Activated T-cell treated with anti-CD3 and anti-CD28 coated beads, Interleukin-2, amount 50 U/mL, for 1 hour (primary cell): ENCODE measurements at regions not wholly inside any gene's neighbourhood (a gene's known extent, or its start where the extent isn't known, plus 50 kb on each side); places are given as distances from the start of the nearest gene placed in this dataset.
"Not testable (repeated sequence)": the region's sequence is repeated elsewhere in the genome, so short reads cannot be mapped to it uniquely, and the experiment has no call there.

Experiments
- DNase-seq: peaks from one replicate; pipeline ENCODE4 v3.0.0-alpha.2; 2020

GRCh38 chr5:91283326-91283725 lies 99.8 kb downstream of the ARRDC3 start:
- DNase-seq = no peak

GRCh38 chr5:91282210-91282609 lies 100.9 kb downstream of the ARRDC3 start:
- no peak for DNase-seq

GRCh38 chr5:91281401-91281800 lies 101.7 kb downstream of the ARRDC3 start:
- no peak for DNase-seq

- peak; percentile 88 for DNase-seq
Measured at GRCh38 chr5:91280362-91281269, 102.5 kb downstream of the ARRDC3 start.

GRCh38 chr5:91277840-91278239 lies 105.3 kb downstream of the ARRDC3 start:
- no peak for DNase-seq

- no peak for DNase-seq
Measured at GRCh38 chr5:91277093-91277626, 106.0 kb downstream of the ARRDC3 start.

GRCh38 chr5:91272858-91273257 lies 110.3 kb downstream of the ARRDC3 start:
- DNase-seq = no peak

GRCh38 chr5:91271999-91272398 lies 111.1 kb downstream of the ARRDC3 start:
- no peak for DNase-seq

- no peak for DNase-seq
Measured at GRCh38 chr5:91269198-91269597, 113.9 kb downstream of the ARRDC3 start.

- DNase-seq = no peak
Measured at GRCh38 chr5:91266184-91266705, 116.9 kb downstream of the ARRDC3 start.

- no peak for DNase-seq
Measured at GRCh38 chr5:91264311-91265051, 118.6 kb downstream of the ARRDC3 start.

GRCh38 chr5:91263898-91264297 lies 119.2 kb downstream of the ARRDC3 start:
- no peak for DNase-seq

GRCh38 chr5:91257301-91257700 lies 125.8 kb downstream of the ARRDC3 start:
- no peak for DNase-seq

GRCh38 chr5:91256142-91256524 lies 127.0 kb downstream of the ARRDC3 start:
- no peak for DNase-seq

GRCh38 chr5:91255396-91256141 lies 127.5 kb downstream of the ARRDC3 start:
- DNase-seq = no peak

- DNase-seq = no peak
Measured at GRCh38 chr5:91252916-91253315, 130.2 kb downstream of the ARRDC3 start.

- no peak for DNase-seq
Measured at GRCh38 chr5:91245871-91246270, 137.2 kb downstream of the ARRDC3 start.

- no peak for DNase-seq
Measured at GRCh38 chr5:91245074-91245452, 138.1 kb downstream of the ARRDC3 start.

- no peak for DNase-seq
Measured at GRCh38 chr5:91244380-91245073, 138.6 kb downstream of the ARRDC3 start.

- no peak for DNase-seq
Measured at GRCh38 chr5:91243852-91244251, 139.3 kb downstream of the ARRDC3 start.

- DNase-seq = no peak
Measured at GRCh38 chr5:91243286-91243685, 139.8 kb downstream of the ARRDC3 start.

GRCh38 chr5:91241460-91241859 lies 141.7 kb downstream of the ARRDC3 start:
- DNase-seq = not testable (repeated sequence)
